Keratinocyte (primary cell): ENCODE measurements at regions not wholly inside any gene's neighbourhood (a gene's known extent, or its start where the extent isn't known, plus 50 kb on each side); places are given as distances from the start of the nearest gene placed in this dataset.

ENCODE experiments used
- EZH2 ChIP-seq: IDR thresholded peaks from one replicate; pipeline ENCODE4 v1.6.1; 2012; ENCODE audit warnings: inconsistent platforms, mild to moderate bottlenecking, low read length, moderate library complexity
- TF ChIP-seq, protein P1 (sequence below), 3 experiments: IDR thresholded peaks in 1 of 3; conservative IDR thresholded peaks in 1 of 3; optimal IDR thresholded peaks in 1 of 3; 2 replicates in 2 of 3; 3 replicates in 1 of 3; pipeline versions ENCODE3 to v1.5.1; 2011; ENCODE audit warnings: low read length in 3 of 3, mild to moderate bottlenecking in 3 of 3, moderate library complexity in 2 of 3, control low read depth in 1 of 3, inconsistent platforms in 1 of 3; ENCODE audit not compliant: insufficient read depth in 2 of 3; ENCODE audit errors: extremely low read depth in 1 of 3

- TF ChIP-seq, protein P1, sequence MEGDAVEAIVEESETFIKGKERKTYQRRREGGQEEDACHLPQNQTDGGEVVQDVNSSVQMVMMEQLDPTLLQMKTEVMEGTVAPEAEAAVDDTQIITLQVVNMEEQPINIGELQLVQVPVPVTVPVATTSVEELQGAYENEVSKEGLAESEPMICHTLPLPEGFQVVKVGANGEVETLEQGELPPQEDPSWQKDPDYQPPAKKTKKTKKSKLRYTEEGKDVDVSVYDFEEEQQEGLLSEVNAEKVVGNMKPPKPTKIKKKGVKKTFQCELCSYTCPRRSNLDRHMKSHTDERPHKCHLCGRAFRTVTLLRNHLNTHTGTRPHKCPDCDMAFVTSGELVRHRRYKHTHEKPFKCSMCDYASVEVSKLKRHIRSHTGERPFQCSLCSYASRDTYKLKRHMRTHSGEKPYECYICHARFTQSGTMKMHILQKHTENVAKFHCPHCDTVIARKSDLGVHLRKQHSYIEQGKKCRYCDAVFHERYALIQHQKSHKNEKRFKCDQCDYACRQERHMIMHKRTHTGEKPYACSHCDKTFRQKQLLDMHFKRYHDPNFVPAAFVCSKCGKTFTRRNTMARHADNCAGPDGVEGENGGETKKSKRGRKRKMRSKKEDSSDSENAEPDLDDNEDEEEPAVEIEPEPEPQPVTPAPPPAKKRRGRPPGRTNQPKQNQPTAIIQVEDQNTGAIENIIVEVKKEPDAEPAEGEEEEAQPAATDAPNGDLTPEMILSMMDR (optimal IDR thresholded peaks at IDR 0.05 in 1 of 3, IDR thresholded peaks at IDR 0.05 in 1 of 3, conservative IDR thresholded peaks at IDR 0.05 in 1 of 3; ENCODE audit: extremely low read depth in 1 of 3, insufficient read depth in 2 of 3, low read length in 3 of 3): no peak
- no peak for TF ChIP-seq EZH2
Observed at GRCh38 chr7:108662783-108663362, 93.2 kb downstream of the DNAJB9 start.
